Suprapubic skin (tissue), 4 donors: ENCODE measurements at regions not wholly inside any gene's neighbourhood (a gene's known extent, or its start where the extent isn't known, plus 50 kb on each side); places are given as distances from the start of the nearest gene placed in this dataset.
A peak's percentile ranks its signal among the peaks of the same experiment; 100 is the strongest.
"Not testable (repeated sequence)": the region's sequence is repeated elsewhere in the genome, so short reads cannot be mapped to it uniquely, and the experiment has no call there.

ENCODE experiments used
- DNase-seq, 2 donors: peaks; one replicate each; pipeline ENCODE4 v3.0.0-alpha.2; 2019; ENCODE audit warnings: low spot score in 2 of 2
- H3K27ac ChIP-seq: fragments of 200-600 bp; sonication (generic); one replicate; pipeline ENCODE4 v1.5.1; 2019
- H3K27me3 ChIP-seq: fragments of 200-600 bp; sonication (generic); one replicate; pipeline ENCODE4 v1.5.1; 2019
- H3K36me3 ChIP-seq: fragments of 200-600 bp; sonication (generic); one replicate; pipeline ENCODE4 v1.5.1; 2019
- H3K4me1 ChIP-seq: fragments of 200-600 bp; sonication (generic); one replicate; pipeline ENCODE4 v1.5.1; 2019
- H3K4me3 ChIP-seq: fragments of 200-600 bp; sonication (generic); one replicate; pipeline ENCODE4 v1.5.1; 2019; ENCODE audit warnings: mild to moderate bottlenecking
- H3K9me3 ChIP-seq: fragments of 200-600 bp; sonication (generic); one replicate; pipeline ENCODE4 v1.5.1; 2019
- EP300 ChIP-seq: sonication (generic); formaldehyde crosslinking; IDR thresholded peaks from one replicate; pipeline ENCODE4 v1.6.1; 2017; ENCODE audit warnings: antibody characterized with exemption
- POLR2A ChIP-seq, 2 donors: fragments of 450-650 bp; IDR thresholded peaks; one replicate each; pipeline ENCODE4 v1.6.1; 2017; ENCODE audit warnings: antibody characterized with exemption in 2 of 2, mild to moderate bottlenecking in 2 of 2, moderate library complexity in 2 of 2
- POLR2AphosphoS5 ChIP-seq, 3 donors: sonication (generic); formaldehyde crosslinking; IDR thresholded peaks; one replicate each; pipeline ENCODE4 v1.6.1; 2017; ENCODE audit warnings: antibody characterized with exemption in 3 of 3
- WGBS: methylation state at CpG from one replicate; pipeline ENCODE4 v1.1.5; 2018; 5-methylcytosine and 5-hydroxymethylcytosine counted together
- TF ChIP-seq, protein P1 (sequence below), 2 donors: fragments of 200-600 bp in 1 of 2; fragments of 450-650 bp in 1 of 2; sonication (generic) in 1 of 2; IDR thresholded peaks; one replicate each; pipeline ENCODE4 v1.5.1; 2016 to 2019; ENCODE audit warnings: antibody characterized with exemption in 2 of 2, mild to moderate bottlenecking in 1 of 2, moderate library complexity in 1 of 2

GRCh38 chr15:77865701-77866100 is 211.8 kb downstream of the TBC1D2B start:
- Histone ChIP-seq H3K4me1 (no peaks in the 10 kb centered on the region), H3K36me3 (no peaks in the 10 kb centered on the region), H3K27me3 (peaks cover 9% of the 10 kb centered on the region), H3K9me3 (no peaks in the 10 kb centered on the region), H3K27ac (no peak overlapping the region), H3K4me3 (no peak overlapping the region)
- 94% methylated on average over 6 of the region's 7 CpGs for WGBS
- DNase-seq = peak; percentile 32 to 63
- TF ChIP-seq POLR2A (IDR thresholded peaks at IDR 0.05) = no peak
- TF ChIP-seq POLR2AphosphoS5 (IDR thresholded peaks at IDR 0.05) = no peak
- TF ChIP-seq, protein P1, sequence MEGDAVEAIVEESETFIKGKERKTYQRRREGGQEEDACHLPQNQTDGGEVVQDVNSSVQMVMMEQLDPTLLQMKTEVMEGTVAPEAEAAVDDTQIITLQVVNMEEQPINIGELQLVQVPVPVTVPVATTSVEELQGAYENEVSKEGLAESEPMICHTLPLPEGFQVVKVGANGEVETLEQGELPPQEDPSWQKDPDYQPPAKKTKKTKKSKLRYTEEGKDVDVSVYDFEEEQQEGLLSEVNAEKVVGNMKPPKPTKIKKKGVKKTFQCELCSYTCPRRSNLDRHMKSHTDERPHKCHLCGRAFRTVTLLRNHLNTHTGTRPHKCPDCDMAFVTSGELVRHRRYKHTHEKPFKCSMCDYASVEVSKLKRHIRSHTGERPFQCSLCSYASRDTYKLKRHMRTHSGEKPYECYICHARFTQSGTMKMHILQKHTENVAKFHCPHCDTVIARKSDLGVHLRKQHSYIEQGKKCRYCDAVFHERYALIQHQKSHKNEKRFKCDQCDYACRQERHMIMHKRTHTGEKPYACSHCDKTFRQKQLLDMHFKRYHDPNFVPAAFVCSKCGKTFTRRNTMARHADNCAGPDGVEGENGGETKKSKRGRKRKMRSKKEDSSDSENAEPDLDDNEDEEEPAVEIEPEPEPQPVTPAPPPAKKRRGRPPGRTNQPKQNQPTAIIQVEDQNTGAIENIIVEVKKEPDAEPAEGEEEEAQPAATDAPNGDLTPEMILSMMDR (IDR thresholded peaks at IDR 0.05) = no peak
- no peak for TF ChIP-seq EP300

GRCh38 chr15:77865106-77865610 is 212.4 kb downstream of the TBC1D2B start:
- H3K4me1 ChIP-seq = no peaks in the 10 kb centered on the region
- H3K36me3 ChIP-seq = no peaks in the 10 kb centered on the region
- TF ChIP-seq EP300 (no peak), POLR2AphosphoS5 (IDR thresholded peaks at IDR 0.05) (no peak), POLR2A (IDR thresholded peaks at IDR 0.05) (no peak)
- TF ChIP-seq, protein P1 (IDR thresholded peaks at IDR 0.05) = no peak
- 86% methylated on average over 1 of the region's 7 CpGs for WGBS
- no peak overlapping the region for H3K4me3 ChIP-seq
- no peaks in the 10 kb centered on the region for H3K9me3 ChIP-seq
- DNase-seq = peak; percentile 24 to 52
- H3K27ac ChIP-seq = no peak overlapping the region
- peaks cover 6% of the 10 kb centered on the region for H3K27me3 ChIP-seq

GRCh38 chr15:77864211-77865105 is 213.1 kb downstream of the TBC1D2B start:
- Histone ChIP-seq H3K9me3 (no peaks in the 10 kb centered on the region), H3K27me3 (peaks cover 5% of the 10 kb centered on the region), H3K4me3 (no peak overlapping the region), H3K36me3 (no peaks in the 10 kb centered on the region), H3K4me1 (no peaks in the 10 kb centered on the region), H3K27ac (no peak overlapping the region)
- DNase-seq = peak; percentile 43 to 65
- no peak for TF ChIP-seq POLR2AphosphoS5 (IDR thresholded peaks at IDR 0.05)
- no peak for TF ChIP-seq POLR2A (IDR thresholded peaks at IDR 0.05)
- TF ChIP-seq, protein P1 (IDR thresholded peaks at IDR 0.05) = no peak
- TF ChIP-seq EP300 = no peak
- 62% methylated on average over 13 of the region's 21 CpGs for WGBS

DNA sequence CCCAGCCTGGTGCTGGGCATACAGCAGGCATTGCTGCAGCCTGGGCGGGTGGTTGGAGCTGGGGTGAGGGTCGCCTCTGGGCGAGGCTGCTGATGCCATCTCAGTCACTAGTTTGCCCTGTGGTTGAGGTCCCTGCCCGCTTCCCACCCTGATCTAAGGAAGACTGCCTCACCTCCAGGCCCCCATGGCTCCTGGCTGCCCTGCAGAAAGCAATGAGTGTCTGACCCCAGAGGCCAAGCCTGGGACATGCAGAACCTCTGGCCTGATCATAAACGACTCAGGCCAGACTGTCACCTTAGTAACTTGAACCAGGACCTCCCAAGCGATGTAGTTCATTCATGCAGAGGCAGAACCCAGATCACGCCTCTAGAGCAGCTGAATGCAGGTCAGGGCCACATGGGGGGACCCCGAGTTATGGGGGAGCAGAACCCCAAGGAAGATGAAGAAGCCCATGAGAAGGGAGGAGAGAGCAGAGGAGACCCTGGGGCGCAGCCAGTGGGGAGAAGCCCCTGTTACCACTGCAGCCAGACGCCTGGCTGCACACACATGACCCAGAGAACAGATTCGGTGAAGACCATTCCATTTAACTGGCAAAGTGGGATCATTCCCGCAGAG is 213.9 kb downstream of the TBC1D2B start:
- TF ChIP-seq POLR2A (IDR thresholded peaks at IDR 0.05) (no peak), POLR2AphosphoS5 (IDR thresholded peaks at IDR 0.05) (no peak), EP300 (no peak)
- TF ChIP-seq, protein P1 (IDR thresholded peaks at IDR 0.05) = no peak
- Histone ChIP-seq H3K4me1 (no peaks in the 10 kb centered on the region), H3K27ac (no peak overlapping the region), H3K27me3 (peaks cover 5% of the 10 kb centered on the region), H3K9me3 (no peaks in the 10 kb centered on the region), H3K36me3 (no peaks in the 10 kb centered on the region), H3K4me3 (no peak overlapping the region)
- WGBS = 71% methylated on average over 12 of the region's 12 CpGs
- DNase-seq = peak; percentile 42 to 74

DNA sequence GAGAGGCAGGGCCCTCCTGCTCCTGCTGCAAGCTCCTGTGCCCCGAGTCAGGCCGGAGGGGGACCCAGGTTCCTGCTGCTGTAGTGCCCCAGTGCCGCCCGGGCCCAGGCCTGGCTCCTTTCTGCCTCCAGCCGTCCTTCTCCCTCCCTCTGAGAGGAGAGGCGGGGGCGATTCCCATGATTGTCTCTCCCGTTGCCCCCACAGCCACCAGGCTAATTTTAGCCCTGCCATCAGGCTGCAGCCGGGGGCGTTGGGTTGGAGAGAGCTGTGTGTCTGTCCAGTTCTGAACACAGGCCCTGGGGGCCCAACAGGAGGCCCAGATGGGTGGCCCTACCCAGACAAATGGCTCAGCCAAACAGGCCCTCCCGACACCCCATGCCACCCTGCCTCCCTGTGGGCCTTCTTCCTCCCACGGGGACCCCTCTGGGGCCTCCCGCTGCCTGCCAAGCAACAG is 214.8 kb downstream of the TBC1D2B start:
- peak; percentile 60 to 64 for DNase-seq
- peaks cover 5% of the 10 kb centered on the region for H3K27me3 ChIP-seq
- H3K36me3 ChIP-seq = no peaks in the 10 kb centered on the region
- no peak overlapping the region for H3K27ac ChIP-seq
- no peaks in the 10 kb centered on the region for H3K4me1 ChIP-seq
- 72% methylated on average over 8 of the region's 13 CpGs for WGBS
- H3K4me3 ChIP-seq = no peak overlapping the region
- TF ChIP-seq POLR2AphosphoS5 (IDR thresholded peaks at IDR 0.05) (no peak), POLR2A (IDR thresholded peaks at IDR 0.05) (no peak), EP300 (no peak)
- TF ChIP-seq, protein P1 (IDR thresholded peaks at IDR 0.05) = no peak
- H3K9me3 ChIP-seq = no peaks in the 10 kb centered on the region

GRCh38 chr15:77861997-77862635 is 215.4 kb downstream of the TBC1D2B start:
- not testable (repeated sequence) for H3K9me3 ChIP-seq, H3K27ac ChIP-seq, H3K4me3 ChIP-seq, H3K27me3 ChIP-seq, H3K36me3 ChIP-seq, H3K4me1 ChIP-seq
- peak; percentile 27 to 35 for DNase-seq
- 78% methylated on average over 9 of the region's 10 CpGs for WGBS
